Hepatocyte (in vitro differentiated cells): ENCODE measurements at regions not wholly inside any gene's neighbourhood (a gene's known extent, or its start where the extent isn't known, plus 50 kb on each side); places are given as distances from the start of the nearest gene placed in this dataset.

ENCODE experiments used
- CTCF ChIP-seq: fragments of 200-600 bp; sonication (generic); IDR thresholded peaks from 2 replicates; pipeline ENCODE4 v1.5.1; 2016; ENCODE audit warnings: antibody characterized with exemption, mild to moderate bottlenecking; ENCODE audit not compliant: poor library complexity
- EZH2 ChIP-seq: fragments of 200-600 bp; sonication (generic); IDR thresholded peaks from 2 replicates; pipeline ENCODE4 v1.6.1; 2016; ENCODE audit warnings: antibody characterized with exemption, mild to moderate bottlenecking, borderline replicate concordance

DNA sequence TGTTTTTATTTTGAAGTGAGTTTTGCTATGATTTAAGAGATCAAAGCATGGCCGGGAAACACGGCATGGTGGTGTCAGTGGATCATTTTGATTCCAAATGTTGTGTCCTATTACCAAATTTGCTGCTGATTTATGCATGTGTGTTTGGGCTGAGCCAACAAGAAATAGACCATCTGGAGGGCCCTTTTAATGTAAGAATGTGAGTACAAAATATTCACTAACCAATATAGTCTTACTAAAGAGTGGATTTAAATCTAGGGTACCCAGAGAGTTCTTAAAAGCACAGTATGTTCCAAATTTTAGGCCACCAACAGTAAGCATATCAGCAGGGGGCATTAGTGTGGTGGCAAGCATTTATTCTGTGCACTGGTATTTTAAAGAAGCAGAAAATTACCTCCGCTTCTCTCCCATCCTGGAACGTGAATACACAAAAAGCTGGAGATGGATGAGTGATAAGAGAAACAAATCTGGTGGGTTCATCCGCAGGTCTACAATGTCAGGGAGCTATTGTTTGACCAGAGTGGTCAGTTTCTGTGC is 444.4 kb upstream of the IGFBP7 start:
- TF ChIP-seq CTCF (peak; percentile 16), EZH2 (no peak)
